Central memory CD8-positive, alpha-beta T cell (primary cell): ENCODE measurements at regions not wholly inside any gene's neighbourhood (a gene's known extent, or its start where the extent isn't known, plus 50 kb on each side); places are given as distances from the start of the nearest gene placed in this dataset.

Experiments
- ATAC-seq: fragments of 150-1000 bp; cut with Tn5 transposase; replicated peaks from 2 replicates; pipeline ENCODE4 v1.10.0; 2022; ENCODE audit warnings: mild to moderate bottlenecking, moderate FRiP score, moderate number of reproducible peaks; ENCODE audit not compliant: poor library complexity, severe bottlenecking; ENCODE audit errors: extremely low read depth
- DNase-seq, 2 donors: peaks; one replicate each; pipeline ENCODE4 v3.0.0; 2021; ENCODE audit warnings: low spot score in 2 of 2
- H3K27ac Mint-ChIP-seq: one replicate; pipeline ENCODE4 v1.8.0; 2022; ENCODE audit warnings: low read depth, mild to moderate bottlenecking, moderate library complexity, mixed read lengths
- H3K27me3 Mint-ChIP-seq: one replicate; pipeline ENCODE4 v1.8.0; 2022; ENCODE audit warnings: mixed read lengths
- H3K36me3 Mint-ChIP-seq: one replicate; pipeline ENCODE4 v1.8.0; 2022; ENCODE audit warnings: mild to moderate bottlenecking, moderate library complexity, mixed read lengths; ENCODE audit not compliant: insufficient read depth
- H3K4me1 Mint-ChIP-seq: one replicate; pipeline ENCODE4 v1.8.0; 2022; ENCODE audit warnings: mixed read lengths
- H3K4me3 Mint-ChIP-seq: one replicate; pipeline ENCODE4 v1.8.0; 2022; ENCODE audit warnings: mild to moderate bottlenecking, moderate library complexity, mixed read lengths
- H3K9me3 Mint-ChIP-seq: one replicate; pipeline ENCODE4 v1.8.0; 2022; ENCODE audit warnings: mixed read lengths

DNA sequence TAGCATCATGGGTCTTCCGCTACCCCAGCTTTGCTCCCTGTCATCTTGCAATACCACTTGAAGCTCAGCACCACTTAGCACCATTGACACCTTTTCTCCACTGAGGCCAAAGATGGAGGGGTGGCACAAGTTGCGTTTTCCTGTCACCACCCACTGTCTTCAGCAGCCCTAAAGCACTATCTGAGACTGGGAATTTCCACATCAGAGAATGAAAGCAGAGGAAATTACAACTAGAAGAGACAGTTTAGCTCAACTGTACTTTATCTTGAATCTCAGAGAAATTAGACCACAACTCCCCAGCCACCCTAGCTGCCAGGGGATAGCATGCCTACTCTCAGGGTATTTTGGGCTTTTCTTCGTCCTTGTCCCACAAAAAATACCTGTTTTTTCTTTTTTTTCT is 111.0 kb downstream of the DDIT4L start:
- ATAC-seq (peak; percentile 79), DNase-seq (no peak)
- no peaks in the 10 kb centered on the region for H3K9me3 Mint-ChIP-seq
- no peak overlapping the region for H3K4me3 Mint-ChIP-seq
- H3K36me3 Mint-ChIP-seq = no peaks in the 10 kb centered on the region
- peak overlapping the region; percentile 77 for H3K27ac Mint-ChIP-seq
- peaks cover 9% of the 10 kb centered on the region for H3K27me3 Mint-ChIP-seq
- peaks cover 16% of the 10 kb centered on the region for H3K4me1 Mint-ChIP-seq

- Mint-ChIP-seq H3K9me3 (no peaks in the 10 kb centered on the region), H3K36me3 (no peaks in the 10 kb centered on the region), H3K27ac (no peak overlapping the region), H3K4me1 (peaks cover 16% of the 10 kb centered on the region), H3K4me3 (no peak overlapping the region), H3K27me3 (peaks cover 9% of the 10 kb centered on the region)
- ATAC-seq (no peak), DNase-seq (no peak)
Observed at GRCh38 chr4:100076753-100077152, 113.5 kb downstream of the DDIT4L start.

DNA sequence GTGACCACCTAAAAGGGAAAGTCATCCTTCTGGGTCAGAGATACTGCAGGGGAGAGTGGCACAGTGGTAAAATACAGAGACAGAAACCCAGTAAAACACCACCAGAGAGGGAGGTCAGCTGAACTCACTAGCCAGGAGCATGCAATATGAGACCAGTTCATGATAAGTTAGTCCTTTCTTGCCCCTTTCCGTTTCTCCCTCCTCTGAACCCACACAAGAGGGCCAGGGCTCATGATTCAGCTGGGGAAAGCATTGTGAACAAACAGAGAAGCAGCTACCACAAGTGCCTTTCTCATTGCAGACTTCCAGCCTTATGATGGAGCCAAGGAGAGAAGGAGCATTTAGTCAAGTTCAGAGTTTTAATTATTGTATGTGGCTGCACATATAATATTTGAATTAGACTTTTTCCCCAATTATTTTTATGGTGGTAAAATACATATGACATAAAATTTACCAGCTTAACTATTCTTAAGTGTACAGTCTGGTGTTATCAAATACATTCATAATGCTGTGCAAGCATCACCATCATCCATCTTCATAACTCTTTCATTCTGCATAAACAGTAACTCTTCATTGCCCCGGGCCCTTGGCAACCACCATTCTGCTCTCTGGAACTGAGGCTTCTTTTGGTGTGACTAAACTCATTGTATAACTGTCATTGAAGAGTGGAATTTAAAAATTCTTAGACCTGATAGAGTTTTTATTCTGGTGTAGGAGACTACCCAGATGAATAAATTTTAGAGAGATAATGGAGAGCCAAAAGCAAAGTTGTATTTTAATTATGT is 114.6 kb downstream of the DDIT4L start:
- Mint-ChIP-seq H3K4me1 (peaks cover 16% of the 10 kb centered on the region), H3K27ac (no peak overlapping the region), H3K36me3 (no peaks in the 10 kb centered on the region), H3K27me3 (peaks cover 9% of the 10 kb centered on the region), H3K4me3 (no peak overlapping the region), H3K9me3 (no peaks in the 10 kb centered on the region)
- DNase-seq (no peak), ATAC-seq (no peak)

- Mint-ChIP-seq H3K27me3 (peaks cover 9% of the 10 kb centered on the region), H3K4me1 (peaks cover 13% of the 10 kb centered on the region), H3K36me3 (no peaks in the 10 kb centered on the region), H3K9me3 (no peaks in the 10 kb centered on the region), H3K27ac (no peak overlapping the region), H3K4me3 (no peak overlapping the region)
- DNase-seq (no peak), ATAC-seq (no peak)
Observed at GRCh38 chr4:100075056-100075455, 115.2 kb downstream of the DDIT4L start.

GRCh38 chr4:100071506-100071905 is 118.8 kb downstream of the DDIT4L start:
- H3K9me3 Mint-ChIP-seq = no peaks in the 10 kb centered on the region
- H3K27me3 Mint-ChIP-seq = peaks cover 35% of the 10 kb centered on the region
- no peak overlapping the region for H3K4me3 Mint-ChIP-seq
- no peaks in the 10 kb centered on the region for H3K36me3 Mint-ChIP-seq
- ATAC-seq = no peak
- DNase-seq = no peak
- no peaks in the 10 kb centered on the region for H3K4me1 Mint-ChIP-seq
- H3K27ac Mint-ChIP-seq = no peak overlapping the region

DNA sequence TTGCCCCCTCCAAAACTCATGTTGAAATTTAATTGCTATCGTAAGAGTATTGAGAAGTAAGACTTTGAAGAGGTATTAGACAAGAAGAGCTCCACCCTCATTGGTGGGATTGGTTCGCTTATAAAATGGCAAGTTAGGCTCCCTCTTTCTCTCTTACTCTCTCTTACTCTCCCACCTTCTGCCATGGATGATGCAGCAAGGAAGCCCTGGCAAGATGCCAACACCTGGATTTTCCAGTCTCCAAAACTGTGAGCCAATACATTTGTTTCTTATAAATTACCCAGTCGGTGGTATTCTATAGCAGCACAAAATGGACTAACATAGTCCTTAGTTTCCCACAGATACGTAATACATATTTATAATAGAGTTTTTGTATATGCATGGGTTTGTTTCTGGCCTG is 119.4 kb downstream of the DDIT4L start:
- Mint-ChIP-seq H3K4me3 (no peak overlapping the region), H3K4me1 (no peaks in the 10 kb centered on the region), H3K27ac (no peak overlapping the region), H3K9me3 (no peaks in the 10 kb centered on the region), H3K27me3 (peaks cover 35% of the 10 kb centered on the region), H3K36me3 (no peaks in the 10 kb centered on the region)
- DNase-seq (no peak), ATAC-seq (no peak)

- DNase-seq = no peak
- H3K9me3 Mint-ChIP-seq = no peaks in the 10 kb centered on the region
- no peak overlapping the region for H3K4me3 Mint-ChIP-seq
- no peak for ATAC-seq
- H3K27me3 Mint-ChIP-seq = peaks cover 25% of the 10 kb centered on the region
- H3K4me1 Mint-ChIP-seq = no peaks in the 10 kb centered on the region
- H3K27ac Mint-ChIP-seq = no peak overlapping the region
- no peaks in the 10 kb centered on the region for H3K36me3 Mint-ChIP-seq
Observed at GRCh38 chr4:100069207-100069606, 119.1 kb upstream of the H2AZ1 start.

- Mint-ChIP-seq H3K27me3 (peaks cover 30% of the 10 kb centered on the region), H3K27ac (no peak overlapping the region), H3K4me3 (no peak overlapping the region), H3K36me3 (no peaks in the 10 kb centered on the region), H3K4me1 (no peaks in the 10 kb centered on the region), H3K9me3 (no peaks in the 10 kb centered on the region)
- ATAC-seq = no peak
- no peak for DNase-seq
Observed at GRCh38 chr4:100067255-100067654, 117.2 kb upstream of the H2AZ1 start.

- no peak overlapping the region for H3K4me3 Mint-ChIP-seq
- no peak for ATAC-seq
- H3K4me1 Mint-ChIP-seq = no peaks in the 10 kb centered on the region
- H3K27me3 Mint-ChIP-seq = peaks cover 19% of the 10 kb centered on the region
- no peak overlapping the region for H3K27ac Mint-ChIP-seq
- peaks cover 2% of the 10 kb centered on the region for H3K36me3 Mint-ChIP-seq
- DNase-seq = no peak
- no peaks in the 10 kb centered on the region for H3K9me3 Mint-ChIP-seq
Observed at GRCh38 chr4:100063355-100063754, 113.3 kb upstream of the H2AZ1 start.

DNA sequence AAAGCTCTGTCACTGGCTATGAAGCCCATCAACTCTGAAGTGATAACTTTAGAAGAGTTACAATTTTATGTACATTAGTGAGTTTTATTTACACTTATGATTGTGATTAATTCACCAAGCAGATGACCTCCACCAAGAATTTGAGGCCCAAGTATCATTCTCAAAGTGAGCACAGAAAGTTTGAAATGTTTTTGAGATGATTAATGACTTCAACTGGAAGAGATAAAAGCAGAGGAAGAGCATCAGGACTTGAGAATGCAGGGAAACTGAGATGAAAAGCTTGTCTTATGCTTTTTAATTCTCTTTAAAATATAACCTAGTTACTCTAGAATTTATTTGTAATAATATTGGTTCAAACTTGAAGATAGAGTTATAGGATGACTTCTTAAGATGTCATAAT is 112.8 kb upstream of the H2AZ1 start:
- H3K36me3 Mint-ChIP-seq = peaks cover 2% of the 10 kb centered on the region
- ATAC-seq (no peak), DNase-seq (no peak)
- H3K27me3 Mint-ChIP-seq = peaks cover 15% of the 10 kb centered on the region
- H3K9me3 Mint-ChIP-seq = no peaks in the 10 kb centered on the region
- no peak overlapping the region for H3K4me3 Mint-ChIP-seq
- H3K27ac Mint-ChIP-seq = no peak overlapping the region
- H3K4me1 Mint-ChIP-seq = no peaks in the 10 kb centered on the region

- DNase-seq = no peak
- Mint-ChIP-seq H3K27me3 (peaks cover 7% of the 10 kb centered on the region), H3K4me1 (no peaks in the 10 kb centered on the region), H3K9me3 (no peaks in the 10 kb centered on the region), H3K27ac (no peak overlapping the region), H3K4me3 (no peak overlapping the region), H3K36me3 (peaks cover 2% of the 10 kb centered on the region)
- ATAC-seq = no peak
Observed at GRCh38 chr4:100061835-100062234, 111.8 kb upstream of the H2AZ1 start.

DNA sequence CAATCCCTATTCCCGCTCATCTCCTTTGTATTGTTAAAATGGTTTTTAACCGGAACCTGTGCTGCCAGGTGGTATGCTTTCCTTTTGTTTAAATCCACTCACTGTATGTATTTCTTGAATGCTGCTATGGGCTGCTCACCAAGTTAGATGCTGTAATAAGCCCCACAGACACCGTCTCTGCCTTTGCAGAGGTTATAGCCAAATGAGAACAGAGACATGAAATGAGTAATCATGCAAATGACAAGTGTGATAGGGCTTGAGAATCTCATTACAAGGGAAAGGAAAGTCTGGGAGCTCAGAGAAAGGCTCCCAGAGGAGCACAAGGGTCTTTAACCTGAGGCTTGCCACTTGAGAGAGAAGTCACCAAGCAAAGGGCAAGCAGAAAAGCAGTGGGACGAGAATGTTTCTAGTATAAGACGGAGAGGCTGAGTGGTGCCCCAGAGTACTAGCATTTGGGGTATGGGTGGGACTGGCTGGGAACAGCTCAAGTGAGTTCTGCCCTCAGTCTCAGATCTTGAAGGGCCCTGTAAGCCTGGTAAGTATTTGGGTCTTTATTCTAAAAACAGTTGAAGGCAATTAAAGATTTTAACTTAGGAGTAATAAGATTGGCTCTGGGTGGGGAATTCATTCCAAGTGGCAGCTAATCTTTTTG is 110.8 kb upstream of the H2AZ1 start:
- no peak overlapping the region for H3K4me3 Mint-ChIP-seq
- peaks cover 7% of the 10 kb centered on the region for H3K27me3 Mint-ChIP-seq
- H3K4me1 Mint-ChIP-seq = no peaks in the 10 kb centered on the region
- H3K27ac Mint-ChIP-seq = no peak overlapping the region
- DNase-seq (no peak), ATAC-seq (no peak)
- H3K9me3 Mint-ChIP-seq = no peaks in the 10 kb centered on the region
- peaks cover 2% of the 10 kb centered on the region for H3K36me3 Mint-ChIP-seq

DNA sequence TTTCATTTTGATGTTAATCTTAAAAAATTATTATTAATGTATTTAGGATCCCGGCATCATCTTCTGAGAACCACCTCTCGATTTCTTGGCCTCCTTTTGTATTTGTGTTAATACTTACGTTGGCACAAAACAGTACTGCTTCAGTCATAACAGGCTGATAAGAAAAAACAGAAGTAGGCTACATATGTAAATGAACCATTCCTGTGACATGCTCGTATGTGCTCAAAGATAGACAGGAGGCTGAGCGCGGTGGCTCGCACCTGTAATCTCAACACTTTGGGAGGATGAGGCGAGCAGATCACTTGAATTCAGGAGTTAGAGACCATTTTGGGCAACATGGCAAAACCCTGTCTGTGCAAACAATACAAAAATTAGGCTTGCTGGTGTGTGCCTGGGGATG is 109.4 kb upstream of the H2AZ1 start:
- Mint-ChIP-seq H3K4me1 (no peaks in the 10 kb centered on the region), H3K27me3 (peaks cover 7% of the 10 kb centered on the region), H3K4me3 (no peak overlapping the region), H3K9me3 (no peaks in the 10 kb centered on the region), H3K27ac (no peak overlapping the region), H3K36me3 (peaks cover 2% of the 10 kb centered on the region)
- DNase-seq (no peak), ATAC-seq (no peak)
